SK-N-MC (cell line): ENCODE measurements at regions not wholly inside any gene's neighbourhood (a gene's known extent, or its start where the extent isn't known, plus 50 kb on each side); places are given as distances from the start of the nearest gene placed in this dataset.

Experiments
- EZH2 ChIP-seq: fragments of 200-600 bp; sonication (generic); IDR thresholded peaks from one replicate; pipeline ENCODE4 v1.6.1; 2017; ENCODE audit warnings: antibody characterized with exemption
- POLR2AphosphoS5 ChIP-seq: IDR thresholded peaks from 2 replicates; pipeline ENCODE4 v1.6.1; 2012; ENCODE audit warnings: mild to moderate bottlenecking, low read depth, low read length, borderline replicate concordance

DNA sequence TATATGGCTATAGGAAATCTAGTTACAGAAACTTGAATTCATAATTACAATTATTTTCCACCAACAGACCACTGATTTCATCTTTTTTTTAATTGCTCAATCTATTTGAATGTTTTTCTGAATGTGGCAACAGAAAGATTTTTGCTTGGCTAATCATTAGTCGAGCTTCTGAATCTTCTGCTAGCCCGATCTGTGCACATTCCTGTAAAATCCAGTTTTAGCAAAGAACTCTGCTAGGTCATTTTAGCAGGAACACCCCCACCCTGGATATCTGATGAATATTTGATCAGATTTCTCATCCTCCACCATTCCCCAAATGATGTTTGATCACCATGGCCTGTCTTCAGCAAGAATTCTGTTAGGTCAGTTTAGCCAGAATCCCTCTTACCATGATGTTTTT is 176.3 kb downstream of the LEPR start:
- TF ChIP-seq EZH2 (no peak), POLR2AphosphoS5 (no peak)
